PFSK-1 (cell line): ENCODE measurements at regions not wholly inside any gene's neighbourhood (a gene's known extent, or its start where the extent isn't known, plus 50 kb on each side); places are given as distances from the start of the nearest gene placed in this dataset.

Experiments
- FOXP2 ChIP-seq: optimal IDR thresholded peaks from 2 replicates; pipeline ENCODE3; 2011; ENCODE audit warnings: borderline replicate concordance, control low read depth, inconsistent platforms; ENCODE audit not compliant: insufficient read depth; ENCODE audit errors: extremely low read length, extremely low read depth
- POLR2AphosphoS5 ChIP-seq: IDR thresholded peaks from 2 replicates; pipeline ENCODE4 v1.6.1; 2012; ENCODE audit warnings: low read depth, mild to moderate bottlenecking, control low read depth, low read length, moderate library complexity
- SIN3A ChIP-seq: IDR thresholded peaks from 2 replicates; pipeline ENCODE4 v1.6.1; 2012; ENCODE audit warnings: mild to moderate bottlenecking, low read length, moderate library complexity, borderline replicate concordance; ENCODE audit not compliant: insufficient read depth
- TAF1 ChIP-seq: IDR thresholded peaks from 2 replicates; pipeline ENCODE4 v1.6.1; 2012; ENCODE audit warnings: low read length, control low read depth, borderline replicate concordance; ENCODE audit not compliant: insufficient read depth
- TF ChIP-seq, protein P1 (sequence below), 2 experiments: IDR thresholded peaks; 2 replicates each; pipeline versions ENCODE4 v1.6.1 to v1.8.0; 2011 to 2012; ENCODE audit warnings: low read depth in 2 of 2, low read length in 2 of 2, control low read depth in 1 of 2, inconsistent platforms in 1 of 2, mild to moderate bottlenecking in 1 of 2, moderate library complexity in 1 of 2; ENCODE audit not compliant: insufficient read depth in 1 of 2

DNA sequence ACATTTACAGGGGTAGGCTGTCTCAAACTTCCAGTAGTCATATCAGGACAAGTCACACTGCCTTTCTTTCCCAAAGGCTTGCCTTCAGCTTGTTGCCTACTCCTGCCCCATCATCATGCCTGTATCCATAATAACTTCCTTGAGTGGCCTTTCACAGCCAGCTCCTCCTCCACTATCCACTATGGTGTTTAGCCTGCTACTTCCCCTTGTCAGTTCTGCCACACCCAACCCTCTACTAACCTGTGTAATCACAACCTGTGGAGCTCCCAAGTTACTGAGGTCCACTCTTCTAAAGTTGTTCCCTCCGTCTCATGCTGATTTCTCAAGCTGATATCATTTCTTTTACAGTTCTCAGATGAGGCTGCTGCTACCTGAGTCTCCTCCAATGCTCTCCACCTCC is 159.9 kb downstream of the BMP4 start:
- no peak for TF ChIP-seq FOXP2
- TF ChIP-seq, protein P1, sequence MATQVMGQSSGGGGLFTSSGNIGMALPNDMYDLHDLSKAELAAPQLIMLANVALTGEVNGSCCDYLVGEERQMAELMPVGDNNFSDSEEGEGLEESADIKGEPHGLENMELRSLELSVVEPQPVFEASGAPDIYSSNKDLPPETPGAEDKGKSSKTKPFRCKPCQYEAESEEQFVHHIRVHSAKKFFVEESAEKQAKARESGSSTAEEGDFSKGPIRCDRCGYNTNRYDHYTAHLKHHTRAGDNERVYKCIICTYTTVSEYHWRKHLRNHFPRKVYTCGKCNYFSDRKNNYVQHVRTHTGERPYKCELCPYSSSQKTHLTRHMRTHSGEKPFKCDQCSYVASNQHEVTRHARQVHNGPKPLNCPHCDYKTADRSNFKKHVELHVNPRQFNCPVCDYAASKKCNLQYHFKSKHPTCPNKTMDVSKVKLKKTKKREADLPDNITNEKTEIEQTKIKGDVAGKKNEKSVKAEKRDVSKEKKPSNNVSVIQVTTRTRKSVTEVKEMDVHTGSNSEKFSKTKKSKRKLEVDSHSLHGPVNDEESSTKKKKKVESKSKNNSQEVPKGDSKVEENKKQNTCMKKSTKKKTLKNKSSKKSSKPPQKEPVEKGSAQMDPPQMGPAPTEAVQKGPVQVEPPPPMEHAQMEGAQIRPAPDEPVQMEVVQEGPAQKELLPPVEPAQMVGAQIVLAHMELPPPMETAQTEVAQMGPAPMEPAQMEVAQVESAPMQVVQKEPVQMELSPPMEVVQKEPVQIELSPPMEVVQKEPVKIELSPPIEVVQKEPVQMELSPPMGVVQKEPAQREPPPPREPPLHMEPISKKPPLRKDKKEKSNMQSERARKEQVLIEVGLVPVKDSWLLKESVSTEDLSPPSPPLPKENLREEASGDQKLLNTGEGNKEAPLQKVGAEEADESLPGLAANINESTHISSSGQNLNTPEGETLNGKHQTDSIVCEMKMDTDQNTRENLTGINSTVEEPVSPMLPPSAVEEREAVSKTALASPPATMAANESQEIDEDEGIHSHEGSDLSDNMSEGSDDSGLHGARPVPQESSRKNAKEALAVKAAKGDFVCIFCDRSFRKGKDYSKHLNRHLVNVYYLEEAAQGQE (IDR thresholded peaks at IDR 0.05; ENCODE audit: insufficient read depth in 1 of 2, low read depth in 2 of 2, low read length in 2 of 2), result no peak

GRCh38 chr14:53793790-53794505 is 162.7 kb downstream of the BMP4 start:
- no peak for TF ChIP-seq FOXP2
- no peak for TF ChIP-seq SIN3A
- no peak for TF ChIP-seq TAF1
- TF ChIP-seq, protein P1 (IDR thresholded peaks at IDR 0.05; ENCODE audit: insufficient read depth in 1 of 2, low read depth in 2 of 2, low read length in 2 of 2), result no peak
- no peak for TF ChIP-seq POLR2AphosphoS5

GRCh38 chr14:53792909-53793308 is 163.7 kb downstream of the BMP4 start:
- TF ChIP-seq SIN3A (no peak), POLR2AphosphoS5 (no peak)
- TF ChIP-seq, protein P1 (IDR thresholded peaks at IDR 0.05; ENCODE audit: insufficient read depth in 1 of 2, low read depth in 2 of 2, low read length in 2 of 2), result no peak

DNA sequence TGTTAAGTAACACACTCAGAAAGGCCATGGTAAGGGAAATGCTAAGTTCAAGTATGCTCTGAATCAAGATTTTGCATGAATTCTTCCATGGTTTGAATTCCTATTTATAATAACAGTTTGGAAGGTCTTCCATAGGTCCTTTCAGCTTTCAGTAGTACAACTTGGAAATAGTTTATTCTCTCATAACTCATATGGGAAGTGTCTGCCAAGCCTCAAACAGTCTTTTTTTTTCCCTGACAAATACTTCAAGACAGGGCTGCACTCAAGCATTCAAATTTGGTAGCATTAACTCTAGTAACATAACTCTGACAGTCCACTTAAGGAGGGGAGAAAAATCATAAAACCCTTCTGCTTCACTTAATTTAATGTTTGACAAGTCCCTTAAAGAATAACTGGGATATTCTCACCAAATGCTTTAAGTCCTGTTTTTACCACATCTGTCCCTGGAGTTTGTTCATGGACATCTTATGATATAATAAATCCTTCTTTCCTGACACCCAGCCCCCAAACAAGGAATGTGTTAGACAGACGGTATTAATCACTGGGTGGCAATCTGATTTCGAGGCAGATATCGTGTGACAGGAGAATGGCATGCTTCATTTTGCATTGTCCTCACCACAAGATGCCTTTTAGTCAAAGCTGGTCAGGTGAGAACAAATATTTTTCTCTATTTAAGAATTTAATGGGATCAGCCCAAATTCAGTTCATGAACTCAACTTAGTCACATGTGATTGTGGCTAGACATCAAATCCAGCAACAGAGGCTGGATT is 165.7 kb downstream of the BMP4 start:
- TF ChIP-seq SIN3A, result no peak
- no peak for TF ChIP-seq POLR2AphosphoS5
- TF ChIP-seq TAF1, result no peak
- TF ChIP-seq, protein P1 (IDR thresholded peaks at IDR 0.05; ENCODE audit: insufficient read depth in 1 of 2, low read depth in 2 of 2, low read length in 2 of 2), result no peak
- TF ChIP-seq FOXP2, result no peak
